Activated CD8-positive, alpha-beta memory T cell treated with anti-CD3 and anti-CD28 coated beads for 24 hours (primary cell): ENCODE measurements at regions not wholly inside any gene's neighbourhood (a gene's known extent, or its start where the extent isn't known, plus 50 kb on each side); places are given as distances from the start of the nearest gene placed in this dataset.

Experiments used
- DNase-seq: peaks from one replicate; pipeline ENCODE4 v3.0.0-alpha.2; 2020

- DNase-seq = peak; percentile 9
These were observed 406.5 kb upstream of the SHH start for GRCh38 chr7:156218544-156219306.

- no peak for DNase-seq
These were observed 405.5 kb upstream of the SHH start for GRCh38 chr7:156217803-156218202.

- no peak for DNase-seq
These were observed 396.8 kb upstream of the SHH start for GRCh38 chr7:156209087-156209486.

GRCh38 chr7:156207306-156207705, 395.0 kb upstream of the SHH start:
- DNase-seq = no peak

GRCh38 chr7:156206174-156206573, 393.9 kb upstream of the SHH start:
- no peak for DNase-seq

GRCh38 chr7:156204820-156205219, 392.6 kb upstream of the SHH start:
- DNase-seq = no peak

GRCh38 chr7:156203923-156204322, 391.7 kb upstream of the SHH start:
- DNase-seq = no peak

- DNase-seq = no peak
These were observed 386.0 kb upstream of the SHH start for GRCh38 chr7:156198277-156198676.

- DNase-seq = no peak
These were observed 384.4 kb upstream of the SHH start for GRCh38 chr7:156196649-156197048.

- no peak for DNase-seq
These were observed 383.0 kb upstream of the SHH start for GRCh38 chr7:156195276-156195675.

- DNase-seq = no peak
These were observed 382.6 kb upstream of the SHH start for GRCh38 chr7:156194813-156195212.

- DNase-seq = no peak
These were observed 380.7 kb upstream of the SHH start for GRCh38 chr7:156192921-156193320.

GRCh38 chr7:156191090-156191489, 378.8 kb upstream of the SHH start:
- no peak for DNase-seq

- DNase-seq = no peak
These were observed 372.8 kb upstream of the SHH start for GRCh38 chr7:156185076-156185475.

- no peak for DNase-seq
These were observed 371.9 kb upstream of the SHH start for GRCh38 chr7:156184164-156184563.

- peak; percentile 13 for DNase-seq
These were observed 368.4 kb upstream of the SHH start for GRCh38 chr7:156180451-156181229.

- DNase-seq = peak; percentile 35
These were observed 367.7 kb upstream of the SHH start for GRCh38 chr7:156179872-156180390.

- DNase-seq = no peak
These were observed 366.6 kb upstream of the SHH start for GRCh38 chr7:156178857-156179256.

GRCh38 chr7:156178214-156178613, 366.0 kb upstream of the SHH start:
- DNase-seq = peak; percentile 41

GRCh38 chr7:156177422-156178055, 365.3 kb upstream of the SHH start:
- peak; percentile 21 for DNase-seq

GRCh38 chr7:156176039-156176438, 363.8 kb upstream of the SHH start:
- no peak for DNase-seq

- DNase-seq = no peak
These were observed 362.7 kb upstream of the SHH start for GRCh38 chr7:156175003-156175402.

GRCh38 chr7:156174428-156174827, 362.2 kb upstream of the SHH start:
- DNase-seq = no peak
